GM21423 (cell line): ENCODE measurements at regions not wholly inside any gene's neighbourhood (a gene's known extent, or its start where the extent isn't known, plus 50 kb on each side); places are given as distances from the start of the nearest gene placed in this dataset.
"Not testable (repeated sequence)": the region's sequence is repeated elsewhere in the genome, so short reads cannot be mapped to it uniquely, and the experiment has no call there.

Source experiments
- ATAC-seq: cut with Tn5 transposase; IDR thresholded peaks from one replicate; pipeline ENCODE4 v1.9.1; 2021; ENCODE audit warnings: mild to moderate bottlenecking, moderate library complexity; ENCODE audit not compliant: unreplicated experiment

DNA sequence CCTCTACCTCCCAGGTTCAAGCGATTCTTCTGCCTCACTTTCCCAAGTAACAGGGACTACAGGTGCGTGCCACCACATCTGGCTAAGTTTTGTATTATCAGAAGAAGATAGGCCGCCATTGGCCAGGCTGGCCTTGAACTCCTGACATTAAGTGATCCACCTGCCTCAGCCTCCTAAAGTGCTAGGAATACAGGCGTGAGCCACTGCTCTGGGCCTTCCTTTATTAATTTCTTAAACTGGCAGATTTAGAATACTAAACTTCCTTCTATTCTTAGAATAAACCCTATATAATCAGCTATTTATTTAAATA is 86.6 kb downstream of the HFE start:
- no peak for ATAC-seq

DNA sequence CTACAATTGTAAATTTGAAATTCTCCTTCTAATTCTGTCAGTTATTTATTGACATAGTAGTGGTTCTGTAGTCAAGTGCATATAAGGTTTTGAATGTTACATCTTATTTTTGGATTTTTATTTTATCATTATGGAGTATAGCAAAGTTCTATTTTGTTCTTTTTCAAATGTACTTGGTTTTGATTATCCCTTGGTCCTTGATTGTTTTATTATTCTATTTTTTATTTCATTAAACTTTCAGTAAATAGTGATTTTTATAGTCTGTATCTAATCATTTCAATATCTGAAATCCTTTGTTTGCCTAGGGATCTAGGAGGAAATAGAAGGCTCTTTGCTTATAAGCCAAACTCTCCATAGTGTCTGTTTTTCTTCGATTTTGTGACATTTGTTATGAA is 87.8 kb downstream of the HFE start:
- no peak for ATAC-seq

DNA sequence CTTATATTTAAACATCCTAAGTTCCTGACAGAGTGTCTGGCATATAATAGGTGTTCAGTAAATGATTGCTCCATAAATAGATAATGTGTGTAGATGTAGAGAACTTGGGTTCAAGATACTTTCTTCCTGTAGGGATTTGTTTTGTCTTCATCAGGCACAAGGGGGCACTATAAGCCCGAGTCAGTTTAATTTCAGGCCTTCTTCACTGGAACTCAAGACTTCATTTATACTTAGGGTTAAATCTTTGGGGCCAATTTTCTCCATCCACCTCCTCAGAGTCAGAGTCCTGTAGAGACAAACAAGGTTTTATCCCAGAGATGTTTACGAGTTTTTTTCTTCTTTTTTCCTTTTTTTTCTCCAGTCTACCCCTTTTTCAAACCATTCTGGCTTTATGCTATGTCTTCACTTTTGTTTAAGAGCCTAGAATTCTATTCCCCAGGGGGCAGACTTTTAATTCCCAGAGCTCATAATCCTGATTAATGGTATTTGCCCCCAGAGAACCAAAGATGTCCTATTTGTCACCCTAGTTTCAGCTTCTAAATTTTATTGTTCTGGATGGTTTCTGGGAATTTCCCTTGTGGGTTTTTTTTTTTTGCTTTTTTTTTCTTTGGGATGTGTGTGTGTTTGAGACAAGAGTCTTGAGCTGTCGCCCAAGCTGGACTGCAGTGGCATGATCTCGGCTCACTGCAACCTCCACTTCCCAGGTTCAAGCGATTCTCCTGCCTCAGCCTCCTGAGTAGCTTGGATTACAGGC is 88.4 kb downstream of the HFE start:
- ATAC-seq, result no peak

DNA sequence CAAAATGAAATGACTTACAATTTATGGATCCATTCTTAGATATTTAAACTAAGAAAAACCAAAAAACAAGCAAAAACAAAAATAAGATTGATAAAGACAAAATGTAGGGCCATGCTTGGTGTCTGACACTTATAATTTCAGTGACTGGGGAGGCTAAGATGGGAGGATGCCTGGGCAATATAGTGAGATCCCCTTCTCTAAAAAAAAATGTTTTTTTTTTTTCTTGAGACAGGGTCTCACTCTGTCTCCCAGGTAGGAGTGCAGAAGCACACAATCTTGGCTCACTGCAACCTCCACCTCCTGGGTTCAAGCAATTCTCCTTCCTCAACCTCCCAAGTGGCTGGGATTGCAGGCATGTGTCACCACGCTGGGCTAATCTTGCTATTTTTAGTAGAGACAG is 92.4 kb downstream of the HFE start:
- ATAC-seq, result no peak

DNA sequence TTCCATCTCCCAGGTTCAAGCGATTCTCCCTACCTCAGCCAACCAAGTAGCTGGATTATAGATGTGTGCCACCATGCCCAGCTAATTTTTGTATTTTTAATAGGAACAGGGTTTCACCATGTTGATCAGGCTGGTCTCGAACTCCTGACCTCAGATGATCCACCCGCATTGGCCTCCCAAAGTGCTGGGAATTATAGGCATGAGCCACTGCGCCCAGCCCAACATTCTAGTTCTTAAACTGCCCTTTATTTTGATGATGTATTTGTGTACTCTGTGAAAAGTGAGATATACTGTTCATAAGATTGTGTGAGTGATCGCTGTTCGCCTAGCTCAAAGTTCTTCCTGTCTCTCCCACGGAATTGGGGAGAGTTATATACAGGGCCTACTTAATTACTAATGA is 93.1 kb downstream of the HFE start:
- ATAC-seq, result no peak

DNA sequence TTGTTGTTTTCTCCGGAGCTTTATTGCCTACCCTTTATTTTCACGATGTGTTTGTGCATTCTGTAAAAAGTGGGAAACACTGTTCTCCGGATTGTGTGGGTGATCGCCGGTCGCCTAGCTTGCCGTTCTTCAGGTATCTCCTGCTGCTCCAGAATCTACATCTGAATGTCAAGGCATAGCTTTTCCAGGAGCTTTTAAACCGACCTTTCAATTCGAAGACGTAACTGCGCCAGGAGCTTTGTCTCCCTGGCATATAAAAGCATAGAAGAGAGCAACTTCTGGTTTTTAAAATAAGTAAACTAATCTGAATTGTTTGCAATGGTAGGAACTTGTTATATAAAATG is 96.0 kb downstream of the HFE start:
- ATAC-seq, result no peak

DNA sequence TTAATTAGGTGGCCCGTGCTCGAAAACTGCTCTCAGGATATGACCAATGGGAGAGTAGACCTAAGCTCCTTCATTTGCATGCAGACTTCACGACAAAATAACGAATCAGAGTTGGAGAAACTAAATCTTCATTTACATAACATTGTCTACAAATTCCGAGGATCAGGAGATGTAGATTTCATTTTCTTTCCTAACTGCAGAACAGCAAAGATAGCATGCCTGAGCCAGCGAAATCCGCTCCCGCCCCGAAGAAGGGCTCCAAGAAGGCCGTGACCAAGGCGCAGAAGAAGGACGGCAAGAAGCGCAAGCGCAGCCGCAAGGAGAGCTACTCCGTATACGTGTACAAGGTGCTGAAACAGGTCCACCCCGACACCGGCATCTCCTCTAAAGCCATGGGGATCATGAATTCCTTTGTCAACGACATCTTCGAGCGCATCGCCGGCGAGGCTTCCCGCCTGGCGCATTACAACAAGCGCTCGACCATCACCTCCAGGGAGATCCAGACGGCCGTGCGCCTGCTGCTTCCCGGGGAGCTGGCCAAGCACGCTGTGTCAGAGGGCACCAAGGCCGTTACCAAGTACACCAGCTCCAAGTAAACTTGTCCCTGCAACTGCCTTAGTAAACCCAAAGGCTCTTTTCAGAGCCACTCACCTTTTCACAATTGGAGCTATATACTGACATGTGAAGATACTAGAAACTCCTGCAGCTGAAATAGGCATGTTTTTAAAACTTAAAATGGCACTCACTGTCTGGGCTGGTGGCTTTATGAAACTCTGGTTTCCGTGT is 96.5 kb downstream of the HFE start:
- peak; percentile 34 for ATAC-seq

DNA sequence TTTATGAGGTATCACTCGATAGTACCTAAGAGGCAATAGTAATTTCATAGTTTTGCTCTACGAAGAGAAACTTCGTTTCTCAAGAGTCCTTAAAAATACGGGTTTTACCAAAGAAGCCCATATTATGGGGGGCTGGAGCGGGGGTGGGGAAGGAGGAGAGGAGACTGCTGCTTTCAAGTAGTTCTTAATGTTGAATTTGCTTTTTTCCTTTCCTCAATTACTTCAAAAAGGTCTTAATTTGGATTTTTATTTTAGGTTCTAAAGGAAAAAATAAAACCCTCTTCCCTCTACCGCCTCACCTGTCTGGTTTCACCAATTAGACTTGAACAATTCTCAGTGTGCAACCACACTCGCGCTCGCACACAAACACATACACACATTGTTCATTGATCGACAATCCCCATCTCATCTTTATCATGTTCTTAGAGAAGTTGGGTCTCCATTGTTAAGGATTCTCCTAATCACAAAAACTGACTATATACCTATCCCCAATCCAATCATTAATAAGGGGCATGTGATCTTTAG is 97.2 kb downstream of the HFE start:
- no peak for ATAC-seq

DNA sequence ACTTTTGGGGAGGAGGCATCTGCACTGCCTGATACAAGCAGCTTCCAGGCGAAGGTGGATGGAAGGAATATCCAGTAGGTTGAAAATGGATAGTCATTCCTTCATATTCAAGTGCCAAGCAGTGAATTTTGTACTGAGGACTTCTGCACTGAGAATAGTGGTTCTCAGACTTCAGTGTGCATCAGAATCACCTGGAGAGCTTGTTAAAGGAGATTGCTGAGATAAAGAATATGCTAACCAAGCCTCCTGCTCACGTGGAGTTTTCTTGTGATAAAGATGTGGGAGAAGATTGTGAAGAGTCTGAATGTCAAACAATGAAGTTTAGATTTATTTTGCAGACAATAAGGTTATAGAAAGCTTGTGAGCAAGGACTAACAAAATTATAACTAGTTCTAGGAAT is 97.8 kb downstream of the HFE start:
- ATAC-seq, result no peak

DNA sequence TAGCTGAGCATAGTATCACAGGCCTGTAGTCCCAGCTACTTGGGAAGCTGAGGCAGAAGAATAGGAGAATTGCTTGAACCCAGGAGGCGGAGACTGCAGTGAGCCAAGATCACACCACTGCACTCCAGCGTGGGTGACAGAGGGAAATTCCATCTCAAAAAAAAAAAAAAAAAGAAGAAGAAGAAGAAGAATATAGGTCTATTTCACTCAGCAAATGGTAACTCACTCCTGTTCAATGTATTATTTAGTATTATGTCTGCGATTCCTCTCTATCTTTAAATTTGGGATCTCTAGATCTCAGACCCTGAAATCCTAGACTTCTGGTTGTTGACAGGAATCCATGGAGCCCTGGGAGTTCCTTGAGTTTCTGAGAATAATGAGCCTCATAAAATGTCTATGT is 98.6 kb downstream of the HFE start:
- ATAC-seq, result no peak

DNA sequence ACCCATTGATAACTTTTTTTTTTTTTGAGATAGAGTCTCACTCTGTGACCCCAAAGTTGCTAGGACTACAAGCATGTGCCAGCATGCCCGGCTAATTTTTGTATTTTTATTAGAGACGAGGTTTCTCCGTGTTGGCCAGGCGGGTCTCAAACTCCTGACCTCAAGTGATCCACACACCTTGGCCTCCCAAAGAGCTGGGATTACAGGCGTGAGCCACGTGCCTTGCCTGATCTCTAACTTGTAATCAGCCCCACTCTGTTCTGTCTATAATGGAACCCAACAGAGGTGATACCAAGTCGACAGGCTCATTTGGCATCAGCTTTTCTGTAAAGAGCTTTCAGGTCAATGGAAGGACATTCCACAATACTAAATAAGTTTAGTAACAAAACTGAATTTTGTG is 99.4 kb downstream of the HFE start:
- ATAC-seq, result no peak

DNA sequence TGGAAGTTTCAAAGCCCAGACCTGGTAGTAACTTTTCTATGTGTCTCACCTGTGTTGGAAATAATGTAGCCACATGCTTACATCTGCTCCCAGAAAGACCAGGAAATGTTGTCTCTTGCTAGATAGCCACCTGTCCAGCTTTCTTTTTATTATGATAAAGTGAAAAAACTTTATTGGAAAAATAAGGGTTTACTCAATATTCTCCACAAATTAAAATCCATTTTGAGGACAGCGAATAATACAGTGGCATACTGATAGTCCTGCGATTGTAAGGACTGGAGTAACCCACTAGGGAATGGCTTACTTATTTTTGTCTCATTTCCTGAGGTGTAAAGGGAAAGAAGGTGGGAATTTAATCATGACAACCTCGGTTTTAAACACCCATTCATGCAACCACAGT is 100.1 kb downstream of the HFE start:
- no peak for ATAC-seq

DNA sequence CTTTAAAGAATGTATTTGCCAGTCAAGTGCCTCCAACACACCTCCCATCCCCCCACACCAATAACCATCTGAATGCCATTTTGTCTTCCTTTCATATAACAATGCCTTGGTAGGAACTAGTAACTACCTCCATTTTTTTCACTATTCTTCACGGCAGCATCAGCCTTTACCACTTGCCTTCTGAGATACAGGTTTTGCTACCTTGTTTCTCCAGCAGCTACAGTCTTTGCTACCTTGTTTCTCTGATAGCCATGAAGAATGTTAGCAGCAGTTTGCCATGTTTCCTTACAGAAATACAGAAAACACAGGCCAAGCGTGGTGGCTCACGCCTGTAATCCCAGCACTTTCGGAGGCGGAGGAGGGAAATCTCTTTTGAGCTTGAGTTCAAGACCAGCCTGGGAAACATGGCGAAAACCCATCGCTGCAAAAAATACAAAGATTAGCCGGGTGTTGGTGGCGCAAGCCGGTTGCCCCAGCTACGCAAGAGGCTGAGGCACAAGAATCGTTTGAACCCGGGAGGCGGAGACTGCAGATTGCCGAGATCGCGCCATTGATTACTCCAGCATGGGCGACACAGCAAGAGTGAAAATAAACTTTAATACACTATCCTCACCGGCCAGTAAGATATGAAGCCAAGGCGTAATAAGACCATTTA is 100.9 kb downstream of the HFE start:
- ATAC-seq, result peak; percentile 14

DNA sequence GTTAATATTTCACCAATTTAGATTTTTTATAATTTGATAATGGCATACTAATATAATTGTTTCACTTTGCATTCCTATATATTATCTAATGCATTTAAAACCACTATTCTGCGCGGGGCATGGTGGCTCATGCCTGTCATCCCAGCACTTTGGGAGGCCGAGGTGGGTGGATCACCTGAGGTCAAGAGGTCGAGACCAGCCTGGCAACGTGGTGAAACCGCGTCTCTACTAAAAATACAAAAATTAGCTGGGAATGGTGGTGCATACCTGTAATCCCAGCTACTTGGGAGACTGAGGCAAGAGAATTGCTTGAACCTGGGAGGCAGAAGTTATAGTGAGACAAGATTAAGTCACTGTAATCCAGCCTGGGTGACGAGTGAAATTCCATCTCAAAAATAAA is 104.3 kb downstream of the HFE start:
- not testable (repeated sequence) for ATAC-seq

DNA sequence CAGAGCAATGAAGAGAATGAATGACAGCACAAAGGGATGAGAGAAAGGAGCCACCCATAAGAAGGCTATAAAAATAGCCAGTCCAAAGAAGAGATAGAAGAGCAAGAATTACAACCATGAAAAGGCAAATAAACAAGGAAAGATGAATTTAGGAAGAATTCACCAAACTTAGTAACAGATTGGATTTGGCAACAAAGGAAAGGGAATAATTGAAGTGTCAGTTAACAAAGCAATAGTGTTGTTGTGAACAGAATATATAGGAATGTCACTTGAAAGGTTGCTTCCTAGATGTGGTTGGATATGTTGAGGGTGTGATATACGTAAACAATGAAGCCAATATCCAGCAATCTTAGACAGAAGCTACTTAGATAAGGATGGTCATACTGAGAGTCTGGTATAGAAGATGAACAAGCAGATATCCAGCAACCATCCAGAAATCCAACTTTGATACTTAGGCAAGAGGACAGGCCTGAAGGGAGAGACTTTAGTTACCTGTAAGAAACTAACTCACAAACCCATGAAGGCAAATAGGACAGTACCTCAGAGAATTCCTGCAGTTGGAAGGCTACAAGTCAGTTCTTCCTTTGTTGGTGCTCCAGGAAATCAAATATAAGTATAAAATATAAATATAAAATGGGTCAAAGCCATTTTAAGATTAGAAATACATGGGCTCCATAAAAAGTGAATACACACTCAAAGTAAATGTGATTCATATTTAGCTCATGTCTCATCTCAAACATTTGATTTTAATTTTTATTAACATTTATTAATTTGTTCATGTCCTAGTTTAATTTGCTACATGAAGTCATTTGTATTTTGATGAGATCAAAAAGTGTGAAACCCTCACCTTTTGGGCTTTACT is 106.5 kb downstream of the HFE start:
- no peak for ATAC-seq

DNA sequence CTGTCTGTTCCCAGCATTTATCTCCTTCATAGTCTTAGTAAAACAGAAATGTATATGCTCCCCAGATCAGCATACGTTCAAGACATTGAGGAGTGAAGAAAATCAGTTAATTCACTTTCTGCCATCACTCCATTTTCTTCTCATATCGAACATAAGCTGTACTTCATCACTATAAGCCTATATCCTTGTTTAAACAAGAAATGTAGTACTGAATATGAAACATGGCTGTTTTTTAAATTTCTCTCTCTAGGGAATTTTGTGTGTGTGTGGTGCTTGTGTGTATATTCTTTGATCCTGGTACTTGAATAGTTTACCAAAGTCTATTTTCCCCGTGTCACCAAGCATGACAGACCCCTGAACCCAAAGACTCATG is 107.1 kb downstream of the HFE start:
- ATAC-seq, result no peak

DNA sequence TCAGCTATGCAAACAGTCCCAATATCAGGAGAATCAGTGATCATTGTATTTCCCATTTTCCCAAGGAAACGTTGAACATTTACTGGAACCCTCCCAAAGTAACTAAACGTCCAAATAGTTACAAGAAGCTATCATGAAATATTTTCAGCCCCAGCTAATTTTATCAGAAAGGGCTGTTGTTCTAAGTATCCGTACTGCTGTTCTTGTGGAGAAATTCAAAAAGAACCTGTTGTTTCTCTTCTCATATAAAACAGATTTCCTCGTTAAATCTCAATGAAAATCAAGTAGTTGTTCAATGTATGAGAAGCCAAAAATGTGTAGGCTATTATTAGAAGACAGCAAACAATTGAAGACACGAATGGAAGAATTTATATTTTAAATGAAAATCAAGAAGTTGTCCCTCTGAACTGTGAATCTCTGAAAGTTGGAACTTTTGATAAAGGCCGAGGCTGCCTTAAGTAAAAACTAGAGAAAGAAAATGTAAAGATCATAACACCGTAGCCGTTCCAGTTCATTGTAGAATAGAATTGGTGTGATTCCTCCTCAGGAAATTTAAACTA is 107.7 kb downstream of the HFE start:
- ATAC-seq, result no peak

DNA sequence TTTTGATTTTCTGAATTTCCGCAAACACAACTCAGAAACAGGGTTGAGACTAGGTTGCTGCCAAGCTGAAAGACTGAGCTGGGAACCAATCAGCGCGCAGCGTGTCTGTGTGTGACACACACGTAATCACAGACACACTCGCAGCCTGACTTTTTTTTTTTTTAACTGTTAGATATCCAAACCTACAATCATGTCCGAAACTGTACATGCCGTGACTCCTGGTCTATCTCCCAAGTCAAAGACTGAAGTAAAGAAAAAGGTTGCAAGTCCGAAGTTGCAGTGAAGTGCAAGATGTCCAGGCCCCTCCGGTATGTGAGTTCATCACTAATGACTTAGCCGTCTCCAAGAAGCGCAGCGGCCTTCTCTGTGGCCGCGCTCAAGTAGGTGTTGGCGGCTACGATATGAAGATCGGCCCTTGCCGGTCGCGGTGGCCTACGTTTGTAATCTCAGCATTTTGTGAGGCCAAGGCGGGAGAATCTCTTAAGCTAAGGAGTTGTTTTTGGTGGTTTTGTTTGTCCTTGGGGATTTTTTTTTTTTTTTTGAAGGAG is 108.2 kb downstream of the HFE start:
- peak; percentile 24 for ATAC-seq

DNA sequence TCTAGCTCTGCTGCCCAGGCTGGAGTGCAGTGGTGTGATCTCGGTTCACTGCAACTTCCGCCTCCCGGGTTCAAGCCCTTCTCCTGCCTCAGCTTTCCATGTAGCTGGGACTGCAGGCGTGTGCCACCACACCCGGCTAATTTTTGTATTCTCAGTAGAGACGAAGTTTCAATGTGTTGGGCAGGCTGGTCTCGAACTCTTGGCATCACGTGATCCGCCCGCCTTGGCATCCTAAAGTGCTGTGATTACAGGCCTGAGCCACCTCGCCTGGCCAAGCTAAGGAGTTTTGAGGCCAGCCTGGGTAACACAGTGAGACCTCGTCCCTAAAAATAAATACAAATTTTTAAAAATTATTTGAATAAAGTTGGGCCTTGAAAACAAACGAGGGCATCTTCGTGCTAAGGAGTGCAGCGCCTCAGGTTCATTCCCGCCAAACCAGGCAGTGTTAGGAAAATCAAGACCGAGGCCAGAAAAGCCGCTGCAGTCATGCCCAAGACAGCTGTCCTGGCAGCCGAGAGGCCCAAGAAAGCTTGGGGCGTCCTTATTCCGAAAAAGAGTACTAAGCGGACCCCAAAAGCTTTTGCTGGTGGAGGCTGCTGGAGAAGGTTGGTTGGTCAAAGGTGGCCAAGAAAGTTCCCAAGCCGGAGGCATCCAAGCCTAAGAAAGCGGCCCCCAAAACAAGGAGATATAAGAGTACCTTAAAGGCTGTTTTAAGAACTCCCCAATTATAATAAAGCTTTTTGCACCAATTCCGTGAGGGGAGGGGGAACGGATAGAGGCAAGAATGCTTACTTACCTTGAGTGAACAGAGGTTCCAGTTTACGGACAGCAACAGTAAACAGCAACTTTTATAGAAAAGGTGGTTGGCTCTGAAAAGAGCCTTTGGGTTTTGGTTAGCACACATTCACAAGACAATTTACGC is 109.0 kb downstream of the HFE start:
- no peak for ATAC-seq
